ENCODE measurements at regions not wholly inside any gene's neighbourhood (a gene's known extent, or its start where the extent isn't known, plus 50 kb on each side); places are given as distances from the start of the nearest gene placed in this dataset.
A peak's percentile ranks its signal among the peaks of the same experiment; 100 is the strongest.

DNA sequence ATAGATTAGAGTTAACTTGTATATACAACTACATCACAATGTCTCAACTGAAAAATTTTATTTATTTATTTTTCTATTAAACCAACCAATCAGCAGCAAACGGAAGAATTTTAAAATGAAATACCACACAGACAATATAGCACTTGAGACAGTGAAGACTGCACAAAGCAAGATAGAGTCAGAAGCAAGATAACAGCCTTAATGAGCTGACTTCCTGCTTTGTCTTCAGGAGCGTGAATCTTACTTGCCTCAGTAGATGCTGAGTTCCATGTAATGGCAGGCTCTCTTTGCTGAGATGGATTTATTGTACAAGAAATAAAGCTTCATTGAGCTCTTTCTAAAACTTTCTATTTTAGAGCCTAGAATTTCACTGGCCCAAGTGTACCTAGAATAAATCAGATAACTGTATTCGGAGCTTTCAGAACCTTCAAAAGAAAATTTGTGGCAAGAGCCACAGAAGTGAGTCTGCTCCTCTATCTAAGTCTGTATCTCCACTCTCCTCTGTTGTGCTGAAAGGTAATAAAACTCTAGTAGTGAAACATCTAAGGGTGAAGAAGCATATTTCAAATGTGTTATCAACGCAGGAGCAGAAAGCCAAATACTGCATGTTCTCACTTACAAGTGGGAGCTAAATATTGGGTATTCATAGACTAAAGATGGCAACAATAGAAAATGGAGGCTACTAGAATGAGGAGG is 83.3 kb upstream of the ANKRD55 start:
- ATAC-seq (ENCODE audit: low read depth in 2 of 2) (no peak), DNase-seq (no peak)
- H3K9me3 Mint-ChIP-seq = no peaks in the 10 kb centered on the region
- peaks cover 38 to 83% (median 51%) of the 10 kb centered on the region in 3 donors for H3K4me1 Mint-ChIP-seq
- no peaks in the 10 kb centered on the region for H3K36me3 Mint-ChIP-seq
- peak overlapping the region in 3 of 8 donors; percentile 12 to 47 (median 15) for H3K4me3 Mint-ChIP-seq
- H3K27me3 Mint-ChIP-seq = no peaks in the 10 kb centered on the region
- peak overlapping the region in 3 of 6 donors; percentile 17 to 86 (median 37) for H3K27ac Mint-ChIP-seq

GRCh38 chr5:56314529-56314928 is 81.4 kb upstream of the ANKRD55 start:
- peaks cover 0 to 8% of the 10 kb centered on the region in 2 donors for H3K36me3 Mint-ChIP-seq
- no peak for DNase-seq
- peaks cover 48 to 78% (median 51%) of the 10 kb centered on the region in 3 donors for H3K4me1 Mint-ChIP-seq
- H3K9me3 Mint-ChIP-seq = peaks cover 0 to 5% (median 0%) of the 10 kb centered on the region in 7 donors
- ATAC-seq (ENCODE audit: low read depth in 2 of 2) = peak in 1 of 2 donors; percentile 31
- H3K4me3 Mint-ChIP-seq = no peak overlapping the region
- H3K27me3 Mint-ChIP-seq = peaks cover 0 to 8% (median 0%) of the 10 kb centered on the region in 3 donors
- peak overlapping the region in 1 of 6 donors; percentile 19 for H3K27ac Mint-ChIP-seq

DNA sequence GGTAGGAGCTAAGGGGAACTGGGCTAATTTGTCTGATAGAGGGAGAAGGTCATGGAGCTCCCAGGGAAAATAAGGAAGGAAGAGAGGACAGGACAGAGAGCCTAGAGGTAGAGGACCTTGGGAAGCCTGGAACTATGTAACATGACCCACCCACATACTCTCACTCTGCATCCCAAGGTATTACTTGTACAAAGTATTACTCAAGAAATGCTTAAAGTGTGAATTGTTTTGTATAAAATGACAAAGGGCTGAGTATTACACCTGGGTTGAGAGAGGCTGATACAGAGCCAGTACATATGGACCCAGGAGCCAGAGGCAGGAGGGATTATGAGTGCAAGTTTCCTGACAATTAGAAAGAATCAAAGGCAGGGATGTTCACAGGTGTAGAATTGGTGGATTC is 80.5 kb upstream of the ANKRD55 start:
- H3K9me3 Mint-ChIP-seq = peaks cover 0 to 5% (median 0%) of the 10 kb centered on the region in 7 donors
- DNase-seq (no peak), ATAC-seq (ENCODE audit: low read depth in 2 of 2) (no peak)
- H3K27me3 Mint-ChIP-seq = peaks cover 0 to 8% (median 0%) of the 10 kb centered on the region in 3 donors
- H3K36me3 Mint-ChIP-seq = peaks cover 0 to 8% of the 10 kb centered on the region in 2 donors
- H3K4me3 Mint-ChIP-seq = peak overlapping the region in 1 of 8 donors; percentile 33
- H3K4me1 Mint-ChIP-seq = peaks cover 42 to 68% (median 50%) of the 10 kb centered on the region in 3 donors
- H3K27ac Mint-ChIP-seq = peak overlapping the region in 3 of 6 donors; percentile 5 to 61 (median 27)

GRCh38 chr5:56313004-56313531 is 79.9 kb upstream of the ANKRD55 start:
- H3K9me3 Mint-ChIP-seq = peaks cover 0 to 5% (median 0%) of the 10 kb centered on the region in 7 donors
- peaks cover 0 to 8% of the 10 kb centered on the region in 2 donors for H3K36me3 Mint-ChIP-seq
- ATAC-seq (ENCODE audit: low read depth in 2 of 2) = no peak
- H3K27me3 Mint-ChIP-seq = peaks cover 0 to 8% (median 0%) of the 10 kb centered on the region in 3 donors
- no peak overlapping the region for H3K4me3 Mint-ChIP-seq
- H3K27ac Mint-ChIP-seq = peak overlapping the region in 2 of 6 donors; percentile 44 to 61
- DNase-seq = no peak
- H3K4me1 Mint-ChIP-seq = peaks cover 37 to 64% (median 50%) of the 10 kb centered on the region in 3 donors

DNA sequence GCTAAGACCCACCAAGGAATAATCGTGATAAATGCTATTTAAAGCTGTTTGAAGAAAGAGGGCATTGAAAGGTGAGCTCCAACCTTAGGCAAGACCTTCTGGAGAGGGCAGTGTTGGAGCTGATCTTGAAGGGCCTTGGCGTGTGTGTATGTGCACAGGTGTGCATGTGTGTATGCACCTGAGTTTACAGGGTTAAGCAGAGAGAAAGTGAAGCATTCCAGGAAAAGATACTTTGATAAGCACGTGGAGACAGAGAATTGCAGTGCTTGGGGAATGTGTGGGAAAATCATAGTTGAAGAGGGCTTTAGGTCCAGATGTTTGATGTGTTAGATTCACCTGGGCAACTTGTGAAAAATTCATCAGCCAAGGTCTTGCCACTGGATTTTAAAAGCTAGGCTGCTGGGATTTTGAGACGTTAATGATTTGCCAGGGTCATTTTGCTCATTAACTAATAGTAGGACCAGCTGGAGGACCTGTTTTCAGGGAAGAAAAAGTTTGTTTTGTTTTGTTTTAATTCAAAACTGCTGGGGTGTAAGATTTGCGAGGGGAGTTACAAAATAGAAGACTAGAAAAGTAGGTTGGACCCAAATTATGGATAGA is 78.3 kb upstream of the ANKRD55 start:
- no peak for DNase-seq
- no peak overlapping the region for H3K4me3 Mint-ChIP-seq
- peaks cover 0 to 11% (median 5%) of the 10 kb centered on the region in 7 donors for H3K9me3 Mint-ChIP-seq

GRCh38 chr5:56310711-56311204 is 77.6 kb upstream of the ANKRD55 start:
- DNase-seq (no peak), ATAC-seq (ENCODE audit: low read depth in 2 of 2) (no peak)
- H3K27ac Mint-ChIP-seq = peak overlapping the region in 1 of 6 donors; percentile 17
- H3K27me3 Mint-ChIP-seq = peaks cover 0 to 8% (median 0%) of the 10 kb centered on the region in 3 donors
- H3K36me3 Mint-ChIP-seq = peaks cover 12 to 16% of the 10 kb centered on the region in 2 donors
- H3K4me3 Mint-ChIP-seq = no peak overlapping the region
- peaks cover under 1 to 18% (median 6%) of the 10 kb centered on the region in 7 donors for H3K9me3 Mint-ChIP-seq
- peaks cover 31 to 41% (median 36%) of the 10 kb centered on the region in 3 donors for H3K4me1 Mint-ChIP-seq

More for the DNA sequence above, 78.3 kb upstream of the ANKRD55 start:
- peak overlapping the region in 3 of 6 donors; percentile 9 to 50 (median 17) for H3K27ac Mint-ChIP-seq
- ATAC-seq (ENCODE audit: low read depth in 2 of 2) = no peak
- H3K36me3 Mint-ChIP-seq = peaks cover 6 to 10% of the 10 kb centered on the region in 2 donors
- peaks cover 0 to 8% (median 0%) of the 10 kb centered on the region in 3 donors for H3K27me3 Mint-ChIP-seq
- peaks cover 31 to 48% (median 38%) of the 10 kb centered on the region in 3 donors for H3K4me1 Mint-ChIP-seq

DNA sequence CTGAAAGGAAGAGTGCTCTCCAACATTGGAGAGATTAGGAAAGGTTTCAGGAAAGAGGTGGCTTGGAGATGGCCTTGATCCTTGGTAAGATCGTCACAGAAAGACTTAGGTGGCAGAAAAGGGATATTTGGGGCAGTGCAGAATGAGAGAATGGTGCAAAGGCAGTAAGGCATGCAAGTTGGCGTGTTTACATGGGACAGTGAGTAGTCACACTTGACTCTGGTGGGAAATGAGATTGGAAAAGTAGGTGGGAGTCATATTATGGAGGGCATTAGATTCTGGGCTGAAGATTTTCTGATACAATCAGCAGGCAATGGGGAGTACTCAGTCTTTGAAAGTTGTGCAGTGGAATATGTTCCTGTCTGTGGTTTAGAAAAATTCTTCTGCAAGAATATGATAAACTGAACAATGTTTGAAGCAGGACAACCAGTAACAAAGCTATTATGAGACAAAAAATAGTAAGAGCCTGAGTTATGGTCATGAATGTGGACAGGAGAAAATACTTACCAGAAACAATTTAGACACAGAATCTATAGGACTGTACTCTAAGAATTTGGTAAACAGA is 76.2 kb upstream of the ANKRD55 start:
- peaks cover 0 to 8% (median 0%) of the 10 kb centered on the region in 3 donors for H3K27me3 Mint-ChIP-seq
- DNase-seq (no peak), ATAC-seq (ENCODE audit: low read depth in 2 of 2) (no peak)
- peaks cover 15 to 16% of the 10 kb centered on the region in 2 donors for H3K36me3 Mint-ChIP-seq
- H3K27ac Mint-ChIP-seq = peak overlapping the region in 2 of 6 donors; percentile 16 to 82
- H3K9me3 Mint-ChIP-seq = peaks cover 2 to 21% (median 6%) of the 10 kb centered on the region in 7 donors
- no peak overlapping the region for H3K4me3 Mint-ChIP-seq
- peaks cover 26 to 37% (median 32%) of the 10 kb centered on the region in 3 donors for H3K4me1 Mint-ChIP-seq

- no peak for DNase-seq
- H3K27me3 Mint-ChIP-seq = peaks cover 0 to 8% (median 0%) of the 10 kb centered on the region in 3 donors
- H3K4me1 Mint-ChIP-seq = peaks cover 18 to 26% (median 26%) of the 10 kb centered on the region in 3 donors
- H3K27ac Mint-ChIP-seq = no peak overlapping the region
- no peak for ATAC-seq (ENCODE audit: low read depth in 2 of 2)
- peaks cover 2 to 21% (median 6%) of the 10 kb centered on the region in 7 donors for H3K9me3 Mint-ChIP-seq
- peaks cover 15 to 16% of the 10 kb centered on the region in 2 donors for H3K36me3 Mint-ChIP-seq
- no peak overlapping the region for H3K4me3 Mint-ChIP-seq
Measured at GRCh38 chr5:56307714-56308333, 74.7 kb upstream of the ANKRD55 start.

- no peak for ATAC-seq (ENCODE audit: low read depth in 2 of 2)
- H3K36me3 Mint-ChIP-seq = peaks cover 15 to 16% of the 10 kb centered on the region in 2 donors
- no peak overlapping the region for H3K4me3 Mint-ChIP-seq
- peaks cover 2 to 21% (median 6%) of the 10 kb centered on the region in 7 donors for H3K9me3 Mint-ChIP-seq
- DNase-seq = no peak
- no peak overlapping the region for H3K27ac Mint-ChIP-seq
- H3K4me1 Mint-ChIP-seq = peaks cover 8 to 17% (median 14%) of the 10 kb centered on the region in 3 donors
- peaks cover 0 to 8% (median 0%) of the 10 kb centered on the region in 3 donors for H3K27me3 Mint-ChIP-seq
Measured at GRCh38 chr5:56306433-56307150, 73.5 kb upstream of the ANKRD55 start.

DNA sequence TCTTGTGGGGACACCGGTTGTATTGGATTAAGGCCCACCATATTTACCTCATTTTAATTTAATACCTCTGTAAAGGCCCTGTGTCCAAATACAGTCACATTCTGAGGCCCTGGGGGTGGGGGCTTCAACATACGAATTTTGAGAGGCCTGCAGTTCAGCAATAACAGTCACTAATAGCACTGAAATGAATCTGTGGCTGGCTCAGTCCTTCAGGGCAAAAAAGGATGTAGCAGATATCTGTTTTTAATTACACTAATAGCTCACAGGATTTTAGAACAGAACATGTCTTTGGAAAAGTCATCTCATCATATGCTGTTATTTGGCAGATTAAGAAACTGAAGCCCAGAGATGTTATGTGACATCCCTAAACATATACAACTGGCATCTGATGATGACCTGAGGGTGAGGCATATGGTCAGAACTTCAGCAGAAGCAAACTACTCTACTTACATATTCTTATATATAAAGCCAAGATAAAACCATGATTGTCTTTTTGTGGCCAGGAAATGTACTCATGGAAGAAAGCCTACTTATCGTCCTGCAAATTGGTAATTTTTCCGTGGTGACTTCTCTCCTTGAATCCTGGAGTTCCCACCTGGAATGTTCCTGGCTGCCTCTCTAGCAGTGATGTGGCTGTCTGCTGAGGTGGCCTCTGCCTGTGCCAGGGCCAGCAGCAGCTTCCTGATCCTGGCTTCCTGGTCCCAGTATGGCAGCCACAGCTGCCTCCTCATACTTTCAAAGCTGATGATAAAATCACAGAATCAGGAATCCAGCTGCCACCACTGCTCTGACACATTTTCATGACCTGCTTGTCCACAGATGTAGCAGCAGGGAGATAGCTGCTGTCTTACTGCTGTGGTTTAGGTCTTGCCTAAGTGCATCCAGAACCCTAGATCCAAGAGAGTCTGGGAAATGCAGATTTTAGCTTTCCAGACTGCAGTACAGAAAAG is 72.1 kb upstream of the ANKRD55 start:
- H3K36me3 Mint-ChIP-seq = peaks cover 15% of the 10 kb centered on the region in 2 donors
- H3K9me3 Mint-ChIP-seq = peaks cover 2 to 21% (median 6%) of the 10 kb centered on the region in 7 donors
- peaks cover 0 to 7% (median 0%) of the 10 kb centered on the region in 3 donors for H3K27me3 Mint-ChIP-seq
- peaks cover 0 to 12% (median 7%) of the 10 kb centered on the region in 3 donors for H3K4me1 Mint-ChIP-seq
- ATAC-seq (ENCODE audit: low read depth in 2 of 2) (no peak), DNase-seq (no peak)
- H3K27ac Mint-ChIP-seq = peak overlapping the region in 2 of 6 donors; percentile 15 to 80
- no peak overlapping the region for H3K4me3 Mint-ChIP-seq

GRCh38 chr5:56303511-56303910 is 70.4 kb upstream of the ANKRD55 start:
- Mint-ChIP-seq H3K27ac (no peak overlapping the region), H3K4me3 (no peak overlapping the region), H3K4me1 (peaks cover 3 to 8% (median 5%) of the 10 kb centered on the region in 3 donors), H3K27me3 (no peaks in the 10 kb centered on the region), H3K36me3 (peaks cover 8 to 15% of the 10 kb centered on the region in 2 donors), H3K9me3 (peaks cover 0 to 21% (median 6%) of the 10 kb centered on the region in 7 donors)
- no peak for ATAC-seq (ENCODE audit: low read depth in 2 of 2)
- no peak for DNase-seq
